NCI-H2196 (cell line): ENCODE measurements at regions not wholly inside any gene's neighbourhood (a gene's known extent, or its start where the extent isn't known, plus 50 kb on each side); places are given as distances from the start of the nearest gene placed in this dataset.
"Not testable (repeated sequence)": the region's sequence is repeated elsewhere in the genome, so short reads cannot be mapped to it uniquely, and the experiment has no call there.

ENCODE experiments used
- DNase-seq: peaks from one replicate; lab custom pipeline; 2025; ENCODE audit not compliant: unreplicated experiment; lab: John Stamatoyannopoulos, UW

- no peak for DNase-seq
Measured at GRCh38 chr3:127520993-127521392, 69.5 kb downstream of the TPRA1 start.

- DNase-seq, result no peak
Measured at GRCh38 chr3:127518456-127519081, 72.0 kb downstream of the TPRA1 start.

- DNase-seq, result no peak
Measured at GRCh38 chr3:127512256-127512655, 78.3 kb downstream of the TPRA1 start.

DNA sequence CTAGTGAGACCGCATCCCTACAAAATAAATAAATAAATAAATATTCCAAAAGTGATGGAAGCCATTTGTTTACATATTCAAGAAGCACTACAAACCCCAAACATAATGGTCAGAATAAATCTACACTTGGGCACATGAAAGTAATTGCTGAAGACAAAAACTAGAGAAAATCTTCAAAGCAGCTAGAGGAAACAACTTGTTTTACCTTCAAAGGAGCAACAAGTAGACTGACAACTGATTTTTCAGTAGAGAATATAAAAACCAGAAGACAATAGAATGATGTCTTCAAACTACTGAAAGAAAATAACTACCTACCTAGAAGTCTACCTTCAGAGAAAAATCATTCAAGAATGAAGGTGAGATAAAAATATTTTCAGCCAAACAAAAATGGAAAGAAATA lies 89.4 kb downstream of the TPRA1 start:
- DNase-seq, result no peak

DNA sequence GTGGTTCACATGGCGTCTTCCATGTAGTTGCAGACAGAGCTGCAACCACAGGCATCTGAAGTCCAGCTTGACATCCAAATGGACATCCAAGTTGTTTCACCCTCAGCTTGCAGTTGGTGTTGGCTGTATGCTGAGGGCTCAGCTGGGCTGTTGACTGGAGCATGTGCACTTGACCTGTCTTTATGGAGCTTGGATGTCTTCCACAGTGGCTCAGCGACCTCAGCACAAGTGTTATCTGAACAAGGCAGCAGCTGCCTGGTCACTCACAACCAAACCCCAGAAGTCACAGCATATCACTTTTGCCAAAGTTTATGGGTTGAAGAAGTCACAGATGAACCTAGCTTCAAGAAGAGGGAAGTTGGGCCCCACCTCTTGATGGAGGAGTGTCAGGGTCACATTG lies 92.9 kb downstream of the TPRA1 start:
- DNase-seq, result no peak

DNA sequence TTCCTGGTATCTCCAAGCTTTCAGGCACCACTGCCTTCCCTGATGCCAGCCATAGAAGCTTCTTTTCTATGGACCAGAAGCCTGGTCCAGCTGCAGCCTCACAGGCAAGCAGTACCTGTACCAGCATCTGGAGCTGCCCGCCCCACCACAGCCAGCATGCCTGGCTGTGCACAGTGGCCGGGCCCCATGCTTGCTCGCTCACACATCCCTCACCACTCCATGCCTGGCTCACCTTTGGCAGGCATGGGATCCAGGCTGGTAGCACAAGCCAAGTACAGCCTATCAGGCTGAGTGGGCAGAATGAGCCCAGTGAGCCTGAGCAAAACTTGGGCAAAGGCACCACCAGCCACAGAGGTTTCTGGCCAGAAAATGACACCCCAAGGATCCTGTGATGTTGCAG lies 93.4 kb downstream of the TPRA1 start:
- no peak for DNase-seq

DNA sequence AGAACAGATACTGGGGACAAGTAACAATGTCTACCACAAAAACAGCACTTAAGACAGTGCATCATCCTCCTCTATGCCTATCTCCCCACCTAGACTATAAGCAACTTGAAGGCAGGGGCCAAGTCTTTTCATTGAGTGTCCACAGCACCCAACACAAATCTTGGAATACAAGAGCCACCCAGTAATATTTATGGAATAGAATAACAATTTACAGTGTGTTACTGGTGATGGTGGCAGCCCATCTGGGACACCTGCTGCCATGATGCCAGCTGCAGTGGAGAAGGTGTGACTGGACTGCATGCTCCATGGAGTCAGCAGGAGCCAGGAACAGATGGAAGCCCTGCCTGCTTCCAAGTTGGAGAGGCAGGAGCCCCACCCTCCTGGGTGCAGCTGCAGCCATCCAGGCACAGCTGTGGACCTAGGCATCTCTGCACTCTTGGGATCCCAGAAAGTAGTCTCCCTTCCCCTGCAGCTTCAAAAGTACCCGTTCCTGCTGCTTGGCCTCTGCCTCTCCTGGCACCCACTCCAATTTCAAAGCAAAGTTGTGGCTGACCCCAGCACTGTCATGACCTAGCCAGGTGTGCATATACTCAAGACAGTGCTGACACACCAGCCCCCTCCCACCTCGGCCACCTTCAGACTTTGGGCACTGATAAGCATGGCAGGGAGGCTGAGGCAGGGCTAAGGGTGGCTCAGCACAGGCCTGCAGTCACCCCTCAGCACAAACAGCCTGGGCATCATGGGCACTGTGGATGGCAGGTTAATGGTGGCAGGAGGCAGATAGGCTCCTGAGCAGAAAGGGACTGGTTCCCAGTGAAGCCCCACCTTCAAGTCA lies 94.5 kb downstream of the TPRA1 start:
- DNase-seq, result no peak

- no peak for DNase-seq
Measured at GRCh38 chr3:127493924-127494646, 96.4 kb downstream of the TPRA1 start.

DNA sequence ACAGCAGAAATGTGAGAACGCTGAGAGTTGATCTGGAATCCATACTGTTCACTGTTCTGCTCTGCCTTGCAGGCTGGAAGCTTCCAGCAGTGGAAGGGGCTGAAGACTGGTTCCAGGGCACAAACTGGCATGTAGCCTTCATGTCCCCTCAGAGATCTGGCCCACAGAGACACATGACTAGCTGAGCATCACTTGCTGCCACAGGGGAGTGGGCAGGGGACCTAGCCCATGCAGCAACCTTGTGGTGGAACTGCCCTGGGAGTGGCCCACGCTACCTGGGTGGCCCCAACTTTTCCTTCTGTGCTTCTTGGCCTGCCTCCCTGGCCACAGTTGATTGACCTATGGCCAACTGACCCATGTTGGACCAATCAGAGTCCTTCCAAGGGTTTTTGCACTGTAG lies 98.1 kb downstream of the TPRA1 start:
- no peak for DNase-seq

GRCh38 chr3:127491909-127492308 lies 98.6 kb downstream of the TPRA1 start:
- no peak for DNase-seq

DNA sequence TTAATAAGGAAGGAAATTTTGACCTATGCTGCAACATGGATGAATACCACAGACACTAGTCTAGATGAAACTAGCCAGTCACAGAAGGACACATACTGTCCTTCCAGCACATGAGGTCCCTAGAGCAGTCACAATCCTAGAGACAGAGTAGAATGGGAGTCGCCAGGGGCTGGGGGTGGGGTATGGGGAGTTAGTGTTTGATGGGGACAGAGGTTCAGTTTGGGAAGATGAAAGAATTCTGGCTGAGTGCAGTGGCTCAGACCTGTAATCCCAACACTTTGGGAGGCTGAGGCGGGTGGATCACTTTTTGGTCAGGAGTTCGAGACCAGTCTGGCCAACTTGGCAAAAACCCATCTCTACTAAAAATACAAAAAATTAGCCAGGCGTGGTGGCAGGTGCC lies 99.2 kb downstream of the TPRA1 start:
- no peak for DNase-seq

- DNase-seq, result not testable (repeated sequence)
Measured at GRCh38 chr3:127491024-127491305, 99.6 kb downstream of the TPRA1 start.

GRCh38 chr3:127490271-127491023 lies 100.1 kb downstream of the TPRA1 start:
- no peak for DNase-seq

- no peak for DNase-seq
Measured at GRCh38 chr3:127489357-127489756, 101.2 kb downstream of the TPRA1 start.

DNA sequence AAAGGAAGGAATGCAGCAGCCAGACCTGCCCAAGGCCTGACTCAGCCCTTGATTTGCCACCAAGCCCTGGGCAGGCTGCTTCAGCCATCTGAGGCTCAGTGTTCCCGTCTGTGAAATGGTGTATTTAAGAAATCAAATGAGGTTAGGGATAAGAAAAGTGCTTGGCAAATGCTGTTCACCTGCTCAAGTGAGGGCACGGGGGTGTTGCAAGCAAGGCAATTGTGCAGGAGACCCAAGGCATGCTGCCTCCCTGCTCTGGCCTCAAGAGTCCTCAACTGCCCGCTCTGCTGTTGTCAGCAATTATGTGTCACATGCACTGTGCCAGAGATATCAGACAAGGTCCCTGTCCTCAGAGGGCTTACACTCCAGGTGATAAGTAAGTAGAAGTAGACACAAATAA lies 101.8 kb downstream of the TPRA1 start:
- no peak for DNase-seq

GRCh38 chr3:127488141-127488672 lies 102.3 kb downstream of the TPRA1 start:
- DNase-seq, result no peak

DNA sequence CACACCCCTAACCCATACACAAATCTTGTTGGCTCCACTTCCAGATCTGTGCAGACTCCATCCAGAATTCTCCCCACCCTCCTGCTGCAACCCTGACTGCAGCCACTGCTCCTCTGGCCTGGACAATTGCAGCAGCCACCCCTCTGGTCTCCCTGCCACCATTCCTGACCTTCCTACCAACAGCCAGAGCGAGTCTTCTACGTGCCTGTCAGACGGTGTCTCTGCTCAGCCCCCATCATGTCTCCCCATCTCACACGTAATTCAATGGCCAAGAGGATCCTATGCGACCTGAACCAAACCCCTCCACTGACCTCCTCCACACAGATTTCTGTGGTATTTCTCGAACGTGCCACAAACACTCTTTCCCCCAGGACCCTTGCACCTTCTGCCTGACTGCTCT lies 103.3 kb downstream of the TPRA1 start:
- no peak for DNase-seq

DNA sequence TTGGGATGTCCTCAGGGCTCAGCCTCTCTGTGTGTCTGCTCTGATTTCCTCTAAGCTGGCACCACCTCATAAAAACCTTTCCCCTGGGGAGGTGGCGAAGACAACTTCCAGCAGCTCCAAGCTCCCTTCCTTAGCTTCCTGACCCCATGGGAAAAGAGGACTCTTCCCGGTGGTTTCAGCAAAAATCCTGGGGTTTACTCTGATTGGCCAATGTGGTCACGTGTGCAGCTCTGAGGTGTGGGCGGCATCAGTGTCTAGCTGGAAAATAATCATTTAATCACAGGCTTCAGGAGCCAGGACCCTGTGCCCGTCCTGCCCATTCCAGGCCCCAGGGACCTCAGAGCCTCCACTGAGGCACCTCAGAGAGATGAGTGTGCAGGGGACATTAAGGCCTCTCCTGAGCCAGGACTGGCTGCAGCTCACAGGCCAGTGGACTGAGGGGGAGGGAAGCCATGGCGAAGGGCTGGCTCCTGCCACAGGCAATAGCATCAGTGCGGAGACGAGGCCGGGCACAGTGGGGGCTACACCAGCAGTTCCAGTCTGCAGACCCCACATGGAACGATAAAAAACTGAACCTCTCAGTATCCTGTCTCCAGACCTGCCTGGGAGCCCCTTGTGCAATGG lies 104.1 kb downstream of the TPRA1 start:
- no peak for DNase-seq

DNA sequence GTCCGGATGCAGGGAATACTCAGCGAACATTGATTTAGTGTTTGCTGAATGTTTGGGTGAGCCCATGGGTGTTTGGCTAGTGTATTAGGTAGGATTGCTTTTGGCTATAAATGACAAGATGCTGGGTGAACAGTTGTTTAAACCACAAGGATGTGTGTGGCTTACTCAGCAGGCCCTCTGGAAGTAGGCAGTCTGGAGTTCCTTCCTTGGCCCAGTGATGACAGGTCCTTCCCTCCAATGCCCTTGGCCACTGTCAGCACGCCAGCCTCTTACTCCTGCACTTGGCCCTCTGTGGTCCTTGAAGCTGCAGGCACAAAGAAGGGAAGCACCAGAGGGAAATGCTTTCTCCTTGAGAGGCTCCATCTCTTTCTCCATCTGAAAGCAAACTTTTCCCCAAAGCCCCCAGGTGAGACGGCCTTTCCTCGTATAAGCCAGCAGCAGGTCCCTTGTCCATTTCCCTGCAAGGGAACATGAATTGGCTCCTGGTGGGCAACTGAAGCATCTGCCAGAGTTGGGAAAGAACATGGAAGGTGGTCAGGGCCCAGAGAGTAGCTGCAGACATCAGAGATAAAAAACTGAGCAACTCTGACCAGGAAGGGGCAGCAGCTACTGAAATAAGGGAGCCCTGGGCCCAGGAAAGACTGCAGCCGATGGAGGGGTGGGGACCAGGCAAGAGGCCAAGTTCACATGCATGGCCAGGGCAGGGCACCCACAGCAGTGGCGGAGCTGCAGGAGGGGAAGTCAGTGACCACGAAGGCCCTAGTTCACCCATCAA lies 105.0 kb downstream of the TPRA1 start:
- DNase-seq, result no peak
